GM19395 (cell line): ENCODE measurements at regions not wholly inside any gene's neighbourhood (a gene's known extent, or its start where the extent isn't known, plus 50 kb on each side); places are given as distances from the start of the nearest gene placed in this dataset.

ENCODE experiments used
- ATAC-seq: cut with Tn5 transposase; IDR thresholded peaks from one replicate; pipeline ENCODE4 v1.9.1; 2021; ENCODE audit warnings: mild to moderate bottlenecking, moderate library complexity; ENCODE audit not compliant: unreplicated experiment

- no peak for ATAC-seq
Measured at GRCh38 chr13:78428646-78429045, 174.7 kb downstream of the POU4F1 start.

GRCh38 chr13:78426183-78426582, 177.2 kb downstream of the POU4F1 start:
- no peak for ATAC-seq

GRCh38 chr13:78420814-78421213, 182.5 kb downstream of the POU4F1 start:
- peak; percentile 74 for ATAC-seq

GRCh38 chr13:78413887-78414553, 189.3 kb downstream of the POU4F1 start:
- no peak for ATAC-seq

- no peak for ATAC-seq
Measured at GRCh38 chr13:78410847-78411246, 192.5 kb downstream of the POU4F1 start.

GRCh38 chr13:78410164-78410563, 193.2 kb downstream of the POU4F1 start:
- no peak for ATAC-seq

- ATAC-seq: peak; percentile 63
Measured at GRCh38 chr13:78409172-78409571, 194.2 kb downstream of the POU4F1 start.

GRCh38 chr13:78404846-78405360, 198.4 kb downstream of the POU4F1 start:
- ATAC-seq: no peak

- ATAC-seq: no peak
Measured at GRCh38 chr13:78402708-78403400, 200.5 kb downstream of the POU4F1 start.

GRCh38 chr13:78401873-78402707, 201.3 kb downstream of the POU4F1 start:
- no peak for ATAC-seq

- peak; percentile 98 for ATAC-seq
Measured at GRCh38 chr13:78398743-78399410, 204.5 kb downstream of the POU4F1 start.

- ATAC-seq: no peak
Measured at GRCh38 chr13:78393286-78394142, 209.8 kb downstream of the POU4F1 start.

- no peak for ATAC-seq
Measured at GRCh38 chr13:78383899-78384298, 219.5 kb downstream of the POU4F1 start.

GRCh38 chr13:78383071-78383484, 220.3 kb downstream of the POU4F1 start:
- ATAC-seq: no peak

- ATAC-seq: no peak
Measured at GRCh38 chr13:78382491-78382890, 220.9 kb downstream of the POU4F1 start.

- ATAC-seq: no peak
Measured at GRCh38 chr13:78376822-78377221, 226.5 kb downstream of the POU4F1 start.

- ATAC-seq: no peak
Measured at GRCh38 chr13:78376033-78376432, 227.3 kb downstream of the POU4F1 start.

GRCh38 chr13:78372581-78372980, 230.8 kb downstream of the POU4F1 start:
- ATAC-seq: no peak

GRCh38 chr13:78370231-78370630, 233.1 kb downstream of the POU4F1 start:
- ATAC-seq: no peak

GRCh38 chr13:78364711-78365110, 238.6 kb downstream of the POU4F1 start:
- ATAC-seq: no peak
